ES-I3 (cell line): ENCODE measurements at regions not wholly inside any gene's neighbourhood (a gene's known extent, or its start where the extent isn't known, plus 50 kb on each side); places are given as distances from the start of the nearest gene placed in this dataset.
"Not testable (repeated sequence)": the region's sequence is repeated elsewhere in the genome, so short reads cannot be mapped to it uniquely, and the experiment has no call there.

Experiments
- H3K36me3 ChIP-seq: 2 replicates; pipeline ENCODE4 v1.6.1; 2013; ENCODE audit warnings: mild to moderate bottlenecking, low read length, control low read depth, moderate library complexity; ENCODE audit not compliant: insufficient read depth
- H3K4me1 ChIP-seq: 2 replicates; pipeline ENCODE4 v1.6.1; 2013; ENCODE audit warnings: mild to moderate bottlenecking, control low read depth, low read length; ENCODE audit not compliant: insufficient read depth
- H3K9ac ChIP-seq: 2 replicates; pipeline ENCODE4 v1.6.1; 2013; ENCODE audit warnings: low read depth, mild to moderate bottlenecking, low read length, moderate library complexity
- H3K9me3 ChIP-seq: 2 replicates; pipeline ENCODE4 v1.6.1; 2013; ENCODE audit warnings: mild to moderate bottlenecking, low read length, moderate library complexity; ENCODE audit not compliant: control insufficient read depth, insufficient read depth

DNA sequence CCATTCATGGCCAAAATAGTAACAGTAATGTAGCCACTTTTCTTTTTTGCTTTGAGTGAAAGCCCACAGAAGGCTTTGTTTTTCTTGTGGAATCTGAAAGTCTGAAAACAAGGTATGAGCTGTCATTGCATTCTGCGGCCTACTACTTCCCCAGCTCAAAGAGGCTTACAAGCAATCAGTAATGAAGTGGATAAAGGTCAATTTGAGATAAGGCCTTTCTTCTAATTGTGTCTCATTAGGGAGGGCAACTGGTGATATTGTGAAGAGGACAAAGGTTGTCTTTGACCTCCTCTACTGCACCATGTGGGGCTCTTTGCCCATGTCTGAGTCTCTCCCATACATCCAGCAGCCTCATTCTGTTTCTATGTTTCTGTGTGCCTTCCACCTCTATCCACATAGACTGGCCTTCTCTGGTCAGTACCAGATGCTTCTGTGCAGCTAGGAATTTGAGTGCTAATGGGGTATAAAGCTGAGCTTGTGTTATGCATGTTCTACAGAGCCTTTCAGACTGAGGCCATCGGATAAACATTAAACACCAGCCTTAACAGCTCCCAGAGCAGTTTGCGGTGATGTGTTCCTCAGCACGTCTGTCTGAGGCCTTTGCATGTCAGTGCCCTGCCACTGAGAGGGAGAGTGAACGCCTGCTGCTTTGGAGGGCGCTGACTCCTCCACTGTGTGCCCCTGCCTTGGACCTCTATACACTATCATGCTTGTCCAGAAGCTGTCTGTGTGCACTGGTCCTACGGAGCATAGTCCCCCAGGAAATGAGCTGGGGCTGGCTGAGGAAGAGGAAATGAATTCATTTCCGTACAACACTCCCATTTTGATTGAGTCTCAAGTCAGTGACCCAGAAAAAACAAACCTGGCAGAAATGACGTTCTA lies 80.2 kb downstream of the SH2D1A start:
- Histone ChIP-seq H3K36me3 (no peaks in the 10 kb centered on the region), H3K4me1 (peaks cover 16% of the 10 kb centered on the region), H3K9ac (no peak overlapping the region), H3K9me3 (no peaks in the 10 kb centered on the region)

DNA sequence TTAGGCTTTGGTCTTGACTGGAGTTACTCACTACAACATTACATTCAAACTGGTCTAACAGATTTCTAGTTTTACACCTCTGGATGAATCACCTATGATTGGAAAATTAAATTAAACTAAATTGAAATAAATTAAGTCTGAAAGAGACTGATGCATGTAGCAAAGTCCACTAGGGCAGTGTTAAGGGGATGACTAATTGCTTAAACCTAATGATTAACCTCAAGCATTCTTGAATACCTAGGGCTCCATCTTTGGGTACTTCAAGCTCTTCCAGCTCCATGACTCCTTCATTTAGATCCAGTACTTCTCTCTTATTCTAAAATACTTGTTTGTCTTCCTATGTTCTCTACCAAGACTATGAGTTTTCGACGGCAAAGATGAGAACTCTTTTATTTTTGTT lies 86.8 kb downstream of the SH2D1A start:
- no peaks in the 10 kb centered on the region for H3K36me3 ChIP-seq
- H3K4me1 ChIP-seq = no peaks in the 10 kb centered on the region
- no peak overlapping the region for H3K9ac ChIP-seq
- H3K9me3 ChIP-seq = no peaks in the 10 kb centered on the region

DNA sequence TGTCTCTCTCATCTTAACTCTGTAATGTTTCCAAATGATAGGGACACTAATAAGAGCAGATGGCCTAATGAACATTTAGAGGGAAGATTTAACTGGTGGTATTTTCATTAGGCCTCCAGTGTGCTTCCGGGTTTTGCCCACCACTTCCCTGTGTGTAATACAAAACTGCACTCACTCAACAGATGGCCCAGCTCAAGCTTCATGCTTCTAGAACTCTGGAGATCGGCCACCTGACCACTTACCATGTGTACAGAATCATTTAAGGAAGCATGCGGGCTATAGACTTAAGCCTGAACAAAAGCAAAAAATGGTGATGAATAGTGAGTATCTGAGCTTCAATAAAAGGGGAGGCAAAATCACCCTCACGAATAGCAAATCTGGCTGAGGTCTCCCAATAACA lies 89.3 kb downstream of the SH2D1A start:
- H3K9me3 ChIP-seq = no peaks in the 10 kb centered on the region
- H3K4me1 ChIP-seq = no peaks in the 10 kb centered on the region; the same call in 1 of the 2 replicates
- H3K36me3 ChIP-seq = no peaks in the 10 kb centered on the region
- H3K9ac ChIP-seq = no peak overlapping the region

DNA sequence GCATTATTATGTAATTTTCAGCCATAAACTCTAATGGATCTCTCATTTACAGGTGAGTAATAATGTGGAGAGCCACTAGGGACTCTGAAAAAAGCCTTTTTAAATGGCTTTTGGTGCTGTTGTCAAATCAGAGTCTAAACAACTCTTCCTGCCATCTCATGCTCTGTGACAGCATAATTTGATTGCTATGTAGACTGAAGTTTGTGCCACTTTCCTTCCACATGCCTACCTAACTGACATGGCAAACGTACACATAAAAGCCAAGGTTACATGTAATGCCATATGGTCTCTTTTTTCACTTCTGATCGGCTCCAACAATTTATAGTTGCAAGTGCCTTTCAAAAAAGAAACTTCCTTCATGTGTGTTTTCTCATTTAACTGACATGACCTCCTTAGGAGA lies 94.3 kb downstream of the SH2D1A start:
- H3K9me3 ChIP-seq = no peaks in the 10 kb centered on the region
- H3K4me1 ChIP-seq = peaks cover 3% of the 10 kb centered on the region; the same call in 1 of the 2 replicates
- no peak overlapping the region for H3K9ac ChIP-seq
- H3K36me3 ChIP-seq = no peaks in the 10 kb centered on the region

DNA sequence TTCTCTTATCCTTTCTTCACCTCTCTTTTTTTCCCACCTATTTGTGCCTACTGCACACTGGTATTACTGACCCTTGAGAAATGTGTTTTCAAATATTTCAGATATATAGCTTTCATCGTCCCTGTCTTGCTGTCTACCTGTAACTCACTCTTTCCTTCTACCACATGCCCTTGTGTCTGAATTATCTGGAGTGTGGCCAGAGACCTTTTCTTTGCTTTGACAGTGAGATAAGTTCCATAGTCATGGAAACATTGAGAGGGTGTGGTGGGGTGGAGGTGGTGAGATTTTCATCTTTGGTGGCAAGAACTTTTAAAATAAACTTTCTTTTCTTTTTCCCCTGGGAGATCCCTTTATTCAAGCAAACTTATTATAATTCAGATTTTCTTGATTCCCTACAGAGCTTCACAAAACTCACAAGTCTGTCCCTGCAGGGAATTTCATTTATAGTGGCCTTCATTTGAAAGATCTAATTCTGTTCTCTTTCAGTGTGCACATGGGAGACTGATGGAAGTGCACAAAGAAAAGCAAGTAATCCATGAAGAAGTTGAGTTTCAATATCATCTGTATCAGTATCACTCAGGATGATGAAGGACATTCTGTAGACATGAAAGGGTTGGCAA lies 95.7 kb downstream of the SH2D1A start:
- Histone ChIP-seq H3K4me1 (peaks cover 3% of the 10 kb centered on the region; the same call in 1 of the 2 replicates), H3K36me3 (no peaks in the 10 kb centered on the region), H3K9me3 (no peaks in the 10 kb centered on the region), H3K9ac (no peak overlapping the region)

DNA sequence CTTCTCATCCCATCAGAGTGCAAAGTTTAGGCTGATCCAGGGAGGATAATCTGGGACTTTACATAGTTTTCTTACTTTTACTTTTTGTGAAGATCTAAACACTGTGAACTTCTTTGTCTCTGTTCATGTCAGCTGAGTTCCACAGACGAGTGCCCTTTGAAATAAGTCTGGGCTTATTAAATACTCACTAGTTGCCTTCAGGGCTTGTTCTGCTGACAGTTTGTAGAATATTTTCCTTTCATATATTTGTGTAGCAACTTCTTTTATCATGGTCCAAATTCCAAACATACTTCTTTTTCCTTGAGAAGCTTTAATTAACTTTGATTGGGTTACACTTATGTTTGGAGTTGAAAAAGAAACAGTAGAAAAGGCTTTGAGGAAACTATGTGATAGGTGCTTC lies 109.6 kb downstream of the SH2D1A start:
- Histone ChIP-seq H3K36me3 (no peaks in the 10 kb centered on the region), H3K4me1 (no peaks in the 10 kb centered on the region), H3K9ac (no peak overlapping the region), H3K9me3 (no peaks in the 10 kb centered on the region)

DNA sequence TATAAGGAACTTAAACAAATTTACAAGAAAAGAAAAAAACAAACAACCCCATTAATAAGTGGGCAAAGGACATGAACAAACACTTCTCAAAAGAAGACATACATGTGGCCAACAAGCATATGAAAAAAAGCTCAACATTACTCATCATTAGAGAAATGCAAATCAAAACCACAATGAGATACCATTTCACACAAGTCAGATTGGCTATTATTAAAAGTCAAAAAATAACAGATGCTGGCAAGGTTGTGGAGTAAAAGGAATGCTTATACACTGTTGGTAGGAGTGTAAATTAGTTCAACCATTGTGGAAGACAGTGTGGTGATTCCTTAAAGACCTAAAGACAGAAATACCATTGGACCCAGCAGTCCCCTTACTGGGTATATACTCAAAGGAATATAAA lies 113.5 kb downstream of the SH2D1A start:
- not testable (repeated sequence) for H3K9me3 ChIP-seq, H3K36me3 ChIP-seq, H3K9ac ChIP-seq, H3K4me1 ChIP-seq

DNA sequence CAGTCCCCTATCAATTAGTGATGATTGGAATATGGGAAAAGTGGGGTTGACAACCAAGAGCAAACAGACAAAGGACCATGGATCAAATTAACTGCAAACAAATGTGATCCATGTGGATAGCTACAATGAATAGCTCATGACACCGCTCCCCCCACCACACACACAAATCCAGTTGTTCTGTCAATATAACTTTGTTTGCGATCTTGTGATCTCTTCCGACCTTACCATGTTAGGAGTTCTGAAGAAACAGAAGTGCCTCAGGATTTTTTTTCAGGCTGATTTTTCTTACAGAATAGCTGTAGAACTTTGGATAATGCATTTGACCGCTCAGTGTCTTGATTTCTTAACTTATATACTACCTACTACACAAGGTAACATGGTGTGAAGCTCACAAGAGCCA lies 116.6 kb downstream of the SH2D1A start:
- H3K36me3 ChIP-seq = no peaks in the 10 kb centered on the region
- H3K9ac ChIP-seq = no peak overlapping the region
- peaks cover 9% of the 10 kb centered on the region; the same call in 1 of the 2 replicates for H3K4me1 ChIP-seq
- H3K9me3 ChIP-seq = no peaks in the 10 kb centered on the region

DNA sequence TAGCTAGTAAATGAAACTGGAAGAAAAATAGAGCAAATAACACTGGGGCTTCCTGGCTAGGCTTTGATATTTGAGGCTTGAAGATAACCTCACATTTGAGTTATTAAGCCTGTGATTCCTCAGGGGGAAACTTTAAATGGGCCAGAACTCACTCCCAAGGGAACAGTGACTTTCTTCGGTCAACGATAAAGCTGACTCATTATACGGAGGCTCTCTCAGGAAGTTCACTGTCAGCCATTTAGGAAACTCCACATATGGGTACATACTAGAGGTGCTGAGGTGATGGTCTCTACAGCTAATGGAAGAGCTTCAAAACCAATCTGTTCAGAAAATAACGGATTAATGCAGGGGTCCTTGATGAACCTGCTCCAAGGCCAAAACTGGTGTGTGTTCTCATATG lies 120.8 kb downstream of the SH2D1A start:
- Histone ChIP-seq H3K9me3 (no peaks in the 10 kb centered on the region), H3K9ac (no peak overlapping the region), H3K4me1 (peaks cover 9% of the 10 kb centered on the region; the same call in 1 of the 2 replicates), H3K36me3 (no peaks in the 10 kb centered on the region)

DNA sequence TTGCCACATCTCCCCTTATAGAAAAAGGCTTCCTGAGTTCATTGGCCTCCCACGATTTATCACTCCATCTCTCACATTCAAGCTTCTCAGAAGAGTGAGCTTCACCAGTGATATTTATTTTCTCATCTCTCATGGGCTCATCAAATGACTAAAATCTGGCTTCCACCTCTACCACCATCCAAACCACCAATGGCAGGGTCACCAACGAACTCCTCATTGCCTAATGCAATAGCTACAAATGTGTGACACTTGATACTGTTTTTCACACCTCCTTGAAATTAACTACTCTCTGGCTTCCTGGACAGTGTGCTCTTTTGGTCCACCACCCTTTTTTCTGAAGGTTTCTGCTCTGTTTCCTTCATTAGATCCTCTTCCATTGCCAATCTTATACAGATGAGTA lies 129.0 kb downstream of the SH2D1A start:
- H3K9ac ChIP-seq = no peak overlapping the region
- no peaks in the 10 kb centered on the region for H3K4me1 ChIP-seq
- no peaks in the 10 kb centered on the region for H3K9me3 ChIP-seq
- H3K36me3 ChIP-seq = no peaks in the 10 kb centered on the region

DNA sequence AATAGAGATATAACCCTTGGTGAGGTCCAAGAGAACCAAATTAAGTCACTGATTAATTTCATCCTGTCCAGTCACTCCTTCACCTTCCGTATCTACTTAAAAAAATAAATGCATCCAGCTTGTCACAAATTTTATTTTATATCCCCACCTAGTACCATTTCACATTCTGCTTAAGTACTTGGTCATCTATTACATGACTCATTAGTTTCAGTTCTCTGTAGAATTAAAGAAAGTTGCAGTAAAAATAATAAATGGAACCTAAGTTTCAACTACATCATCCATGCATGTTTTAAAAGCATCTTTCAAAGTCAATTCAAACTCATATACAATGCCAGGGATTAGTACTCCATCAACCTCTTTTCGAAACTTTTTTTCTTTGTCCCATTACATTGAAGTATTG lies 130.2 kb downstream of the SH2D1A start:
- Histone ChIP-seq H3K9ac (no peak overlapping the region), H3K36me3 (no peaks in the 10 kb centered on the region), H3K4me1 (no peaks in the 10 kb centered on the region), H3K9me3 (no peaks in the 10 kb centered on the region)

DNA sequence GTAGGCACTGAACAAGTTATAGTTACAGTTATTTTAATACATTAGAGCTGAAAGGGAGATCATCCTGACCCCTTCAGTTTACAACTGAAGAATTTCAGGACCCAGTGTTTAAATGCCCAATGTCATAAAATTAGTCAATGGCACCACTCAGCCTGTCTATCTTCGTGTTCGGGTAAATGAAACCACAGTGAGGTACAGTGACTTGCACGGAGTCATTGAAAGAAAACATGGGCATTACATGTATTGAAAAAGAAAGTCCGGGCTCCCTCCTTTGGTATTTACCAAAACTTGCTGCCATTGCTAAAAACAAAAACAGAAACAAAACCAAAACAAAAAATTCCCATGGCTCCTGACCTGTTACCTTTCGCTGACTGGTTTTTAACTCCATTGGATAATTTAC lies 131.7 kb downstream of the SH2D1A start:
- H3K9me3 ChIP-seq = no peaks in the 10 kb centered on the region
- H3K36me3 ChIP-seq = no peaks in the 10 kb centered on the region
- no peaks in the 10 kb centered on the region for H3K4me1 ChIP-seq
- H3K9ac ChIP-seq = no peak overlapping the region

DNA sequence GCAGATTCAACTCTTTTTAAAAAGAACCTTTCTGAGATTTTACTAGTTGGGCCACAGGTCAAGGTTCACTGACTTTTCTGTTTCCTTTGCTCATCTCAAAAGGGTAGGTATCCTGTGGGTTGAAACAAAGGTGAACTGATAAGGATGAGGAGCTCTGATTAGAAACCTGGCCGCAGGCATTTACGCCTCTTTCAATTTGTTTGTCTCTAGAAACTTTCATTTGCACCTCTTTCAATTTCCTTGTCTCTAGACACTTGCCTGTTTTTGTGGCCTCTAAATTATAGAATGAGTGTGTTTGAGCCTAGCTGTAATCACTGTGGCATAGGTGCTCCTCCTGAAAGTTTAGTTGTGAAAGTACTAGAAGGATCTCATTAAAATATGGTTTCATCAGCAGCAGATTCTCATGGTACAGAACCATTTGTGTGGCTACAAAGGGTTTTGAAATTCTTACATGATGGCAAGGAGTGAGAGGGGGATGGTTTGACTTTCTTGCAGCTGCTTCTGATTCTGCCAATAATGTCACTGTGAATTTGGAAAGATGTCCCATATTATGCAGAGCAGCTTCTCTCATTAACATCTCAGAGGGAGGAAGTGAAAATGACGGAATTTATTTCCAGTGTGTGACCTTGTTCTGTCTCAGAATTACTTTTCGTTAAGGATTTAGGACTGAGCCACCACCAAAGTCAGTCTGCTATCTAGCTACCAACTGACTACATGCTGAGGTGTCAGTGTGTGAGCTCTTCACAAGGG lies 142.2 kb downstream of the SH2D1A start:
- no peaks in the 10 kb centered on the region for H3K9me3 ChIP-seq
- no peak overlapping the region for H3K9ac ChIP-seq
- peaks cover 6% of the 10 kb centered on the region; the same call in 1 of the 2 replicates for H3K4me1 ChIP-seq
- no peaks in the 10 kb centered on the region for H3K36me3 ChIP-seq

DNA sequence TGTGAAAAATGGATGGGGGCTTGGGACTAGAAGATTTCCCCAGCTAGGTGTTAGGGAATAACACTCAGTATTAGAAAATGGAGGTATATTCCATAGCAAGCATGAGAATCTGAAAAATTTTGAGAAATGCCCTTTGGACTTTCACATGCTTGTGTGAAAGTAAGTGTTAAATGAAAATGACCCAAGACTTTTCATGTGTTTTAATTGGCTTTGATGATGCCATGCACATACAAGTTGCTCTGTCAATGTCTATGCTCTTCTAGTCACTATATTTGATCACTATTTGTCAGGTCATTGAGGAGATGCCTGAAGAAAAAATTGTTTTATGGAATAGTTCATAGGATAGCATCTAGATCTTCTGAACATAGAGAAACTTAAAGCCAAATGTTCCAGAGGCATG lies 147.6 kb downstream of the SH2D1A start:
- Histone ChIP-seq H3K36me3 (no peaks in the 10 kb centered on the region), H3K4me1 (peaks cover 6% of the 10 kb centered on the region; the same call in 1 of the 2 replicates), H3K9ac (no peak overlapping the region), H3K9me3 (no peaks in the 10 kb centered on the region)
